A549 (cell line): ENCODE measurements at regions not wholly inside any gene's neighbourhood (a gene's known extent, or its start where the extent isn't known, plus 50 kb on each side); places are given as distances from the start of the nearest gene placed in this dataset.

Experiments used
- ATAC-seq, 2 experiments: fragments of 200-7000 bp in 1 of 2; fragments of >200 bp in 1 of 2; cut with Nextera tagmentation in 1 of 2; cut with Tn5 transposase in 1 of 2; 3 replicates each; pipeline versions ENCODE4 v1.8.0 to v1.9.1; 2018 to 2020; ENCODE audit warnings: mild to moderate bottlenecking in 1 of 2, moderate library complexity in 1 of 2
- CTCF ChIA-PET: fragments of 300-600 bp; sonication (Branson Sonifier 250); formaldehyde crosslinking; extraction: SDS; loops from one replicate; lab custom pipeline; 2021; ENCODE audit warnings: antibody characterized with exemption, inconsistent platforms; lab: Yijun Ruan, JAX
- POLR2A ChIA-PET: fragments of 350-600 bp; formaldehyde crosslinking; extraction: SDS; loops from one replicate; lab custom pipeline; 2021; ENCODE audit warnings: antibody characterized with exemption, inconsistent platforms; lab: Yijun Ruan, JAX
- DNase-seq, 2 experiments: peaks; one replicate each; pipeline versions ENCODE4 v3.0.0 to v3.0.0-alpha.2; 2011 to 2016; ENCODE audit warnings: low read depth in 1 of 2, low spot score in 1 of 2
- FAIRE-seq: peaks from 2 replicates; lab custom pipeline; 2011; peaks lifted over from hg19 to GRCh38; lab: Jason Lieb, UNC
- H3K27ac ChIP-seq, 2 experiments: fragments of >200 bp; sonication (Bioruptor Twin); formaldehyde crosslinking; 3 replicates each; pipeline ENCODE4 v1.5.1; 2016 to 2017
- H3K4me1 ChIP-seq: fragments of >200 bp; sonication (Bioruptor Twin); formaldehyde crosslinking; 3 replicates; pipeline ENCODE4 v1.6.1; 2016
- H3K4me2 ChIP-seq: fragments of >200 bp; sonication (Bioruptor Twin); formaldehyde crosslinking; 3 replicates; pipeline ENCODE4 v1.6.1; 2016
- H3K4me3 ChIP-seq: fragments of >200 bp; sonication (Bioruptor Twin); formaldehyde crosslinking; 3 replicates; pipeline ENCODE4 v1.5.1; 2016
- H3K9me3 ChIP-seq: fragments of >200 bp; sonication (Bioruptor Twin); formaldehyde crosslinking; 3 replicates; pipeline ENCODE4 v1.6.1; 2016
- CBX8 ChIP-seq: fragments of 200-600 bp; sonication (generic); IDR thresholded peaks from 2 replicates; pipeline ENCODE4 v1.6.1; 2016
- CHD2 ChIP-seq: fragments of 150-350 bp; IDR thresholded peaks from 2 replicates; pipeline ENCODE4 v1.6.1; 2014; ENCODE audit warnings: low read length; ENCODE audit not compliant: partially characterized antibody
- E2F6 ChIP-seq: IDR thresholded peaks from 2 replicates; pipeline ENCODE4 v1.6.1; 2012; ENCODE audit warnings: low read depth, borderline replicate concordance
- ELK1 ChIP-seq: fragments of 150-350 bp; IDR thresholded peaks from 2 replicates; pipeline ENCODE4 v1.6.1; 2014; ENCODE audit warnings: low read depth, mild to moderate bottlenecking, low read length
- EP300 ChIP-seq, 2 experiments: fragments of >200 bp; sonication (Bioruptor Twin); formaldehyde crosslinking; IDR thresholded peaks; 2 replicates in 1 of 2; 3 replicates in 1 of 2; pipeline ENCODE4 v1.6.1; 2016 to 2017
- GATA3 ChIP-seq: IDR thresholded peaks from 2 replicates; pipeline ENCODE4 v1.6.1; 2012; ENCODE audit warnings: borderline replicate concordance
- HDAC2 ChIP-seq: fragments of 200-600 bp; sonication (generic); IDR thresholded peaks from 2 replicates; pipeline ENCODE4 v1.6.1; 2016
- HES2 ChIP-seq: fragments of >200 bp; sonication (Bioruptor Twin); formaldehyde crosslinking; IDR thresholded peaks from 2 replicates; pipeline ENCODE4 v1.6.1; 2016
- HEYL ChIP-seq: fragments of 250-450 bp; sonication (Bioruptor Pico); IDR thresholded peaks from 2 replicates; pipeline ENCODE4 v1.8.0; 2021; ENCODE audit warnings: mild to moderate bottlenecking, moderate library complexity
- HOXB13 ChIP-seq: fragments of 250-450 bp; sonication (Bioruptor Pico); IDR thresholded peaks from 2 replicates; pipeline ENCODE4 v1.5.0; 2020; ENCODE audit warnings: low read depth, mild to moderate bottlenecking, moderate library complexity
- HOXB5 ChIP-seq: fragments of 250-450 bp; sonication (Bioruptor Pico); IDR thresholded peaks from 2 replicates; pipeline ENCODE4 v1.5.0; 2020; ENCODE audit warnings: mild to moderate bottlenecking, moderate library complexity
- JUNB ChIP-seq: fragments of >200 bp; sonication (Bioruptor Twin); formaldehyde crosslinking; IDR thresholded peaks from 2 replicates; pipeline ENCODE4 v1.6.1; 2016
- MYC ChIP-seq: IDR thresholded peaks from 2 replicates; pipeline ENCODE4 v1.6.1; 2012; ENCODE audit warnings: mild to moderate bottlenecking, inconsistent platforms, low read length, improper control_type of control experiment, borderline replicate concordance
- NFE2L2 ChIP-seq: fragments of 150-350 bp; conservative IDR thresholded peaks from 2 replicates; pipeline ENCODE4 v1.6.1; 2014; ENCODE audit warnings: low read length
- NPAS2 ChIP-seq: fragments of 250-450 bp; sonication (Bioruptor Pico); IDR thresholded peaks from 2 replicates; pipeline ENCODE4 v1.8.0; 2022; ENCODE audit warnings: mild to moderate bottlenecking, moderate library complexity, borderline replicate concordance
- NR3C1 ChIP-seq: fragments of >200 bp; sonication (Bioruptor Twin); formaldehyde crosslinking; IDR thresholded peaks from 3 replicates; pipeline ENCODE4 v1.6.1; 2017
- PBX3 ChIP-seq: IDR thresholded peaks from 2 replicates; pipeline ENCODE4 v1.6.1; 2012
- PHF8 ChIP-seq: fragments of 200-600 bp; sonication (generic); IDR thresholded peaks from 2 replicates; pipeline ENCODE4 v1.6.1; 2016; ENCODE audit warnings: low read depth, mild to moderate bottlenecking, antibody characterized with exemption, moderate library complexity, borderline replicate concordance
- POLR2A ChIP-seq: IDR thresholded peaks from 2 replicates; pipeline ENCODE4 v1.6.1; 2012; ENCODE audit warnings: mild to moderate bottlenecking, low read length
- POLR2AphosphoS2 ChIP-seq: conservative IDR thresholded peaks from 2 replicates; pipeline ENCODE4 v1.6.1; 2012; ENCODE audit warnings: low read length, improper control_type of control experiment, inconsistent platforms
- REST ChIP-seq: fragments of 200-600 bp; sonication (generic); IDR thresholded peaks from 2 replicates; pipeline ENCODE4 v1.6.1; 2016; ENCODE audit warnings: antibody characterized with exemption, mild to moderate bottlenecking, moderate library complexity
- RFX5 ChIP-seq: fragments of 450-650 bp; IDR thresholded peaks from 2 replicates; pipeline ENCODE4 v1.7.1; 2014; ENCODE audit warnings: antibody characterized with exemption, mild to moderate bottlenecking, moderate library complexity
- RNF2 ChIP-seq: fragments of 200-600 bp; sonication (generic); IDR thresholded peaks from 2 replicates; pipeline ENCODE4 v1.6.1; 2016; ENCODE audit warnings: low read depth, mild to moderate bottlenecking, antibody characterized with exemption, moderate library complexity, borderline replicate concordance
- SMC3 ChIP-seq: fragments of >200 bp; sonication (Bioruptor Twin); formaldehyde crosslinking; IDR thresholded peaks from 3 replicates; pipeline ENCODE4 v1.6.1; 2018; ENCODE audit warnings: inconsistent platforms
- SREBF2 ChIP-seq: fragments of 450-650 bp; IDR thresholded peaks from 2 replicates; pipeline ENCODE4 v1.6.1; 2014; ENCODE audit warnings: mild to moderate bottlenecking, moderate library complexity
- TFCP2L1 ChIP-seq: fragments of 250-450 bp; sonication (Bioruptor Pico); IDR thresholded peaks from 2 replicates; pipeline ENCODE4 v1.5.0; 2021; ENCODE audit warnings: mild to moderate bottlenecking
- TP53 ChIP-seq: fragments of 250-450 bp; sonication (Bioruptor Pico); IDR thresholded peaks from 2 replicates; pipeline ENCODE4 v1.5.0; 2021; ENCODE audit warnings: mild to moderate bottlenecking, moderate library complexity
- USF2 ChIP-seq: fragments of 450-650 bp; IDR thresholded peaks from 2 replicates; pipeline ENCODE4 v1.6.1; 2014; ENCODE audit warnings: antibody characterized with exemption
- ZSCAN20 ChIP-seq: fragments of 250-450 bp; sonication (Bioruptor Pico); IDR thresholded peaks from 2 replicates; pipeline ENCODE4 v1.8.0; 2022; ENCODE audit warnings: mild to moderate bottlenecking, moderate library complexity
- WGBS: methylation state at CpG from one replicate; pipeline ENCODE4 v1.1.6; 2017; ENCODE audit errors: missing lambda C conversion rate; 5-methylcytosine and 5-hydroxymethylcytosine counted together

- no peaks in the 10 kb centered on the region for H3K9me3 ChIP-seq
- H3K4me3 ChIP-seq = no peak overlapping the region
- H3K4me1 ChIP-seq = no peaks in the 10 kb centered on the region
- DNase-seq = no peak
- ChIA-PET POLR2A (no interaction called here), CTCF (no interaction called here)
- TF ChIP-seq TP53 (CRISPR knock-in tag) (no peak), POLR2AphosphoS2 (no peak), TFCP2L1 (CRISPR knock-in tag) (no peak), RNF2 (no peak), SMC3 (no peak), RFX5 (no peak), NFE2L2 (no peak), EP300 (IDR thresholded peaks at IDR 0.05) (no peak)
- H3K4me2 ChIP-seq = no peak overlapping the region
- FAIRE-seq = no peak
- H3K27ac ChIP-seq = no peak overlapping the region
- WGBS = 4% methylated on average over 5 of the region's 5 CpGs
- ATAC-seq = no peak
Observed at GRCh38 chr17:5669191-5669590, 84.9 kb upstream of the NLRP1 start.

- 62% methylated on average over 3 of the region's 3 CpGs for WGBS
- H3K4me2 ChIP-seq = no peak overlapping the region
- ChIA-PET POLR2A (no interaction called here), CTCF (interaction anchor here (0.6 to 1.2 kb wide), 2 partner anchors 34 to 817 kb away, joined by 3 read pairs; no protein-coding TSS in a partner anchor)
- no peak overlapping the region for H3K4me3 ChIP-seq
- DNase-seq (no peak), FAIRE-seq (no peak), ATAC-seq (no peak)
- TF ChIP-seq HDAC2 = no peak
- no peak for TF ChIP-seq POLR2AphosphoS2
- TF ChIP-seq CBX8 = no peak
- no peak for TF ChIP-seq HEYL (CRISPR knock-in tag)
- no peak for TF ChIP-seq JUNB
- TF ChIP-seq SREBF2 = no peak
- no peak for TF ChIP-seq HES2
- no peak for TF ChIP-seq PBX3
- TF ChIP-seq GATA3 = no peak
- TF ChIP-seq MYC = no peak
- no peak for TF ChIP-seq TFCP2L1 (CRISPR knock-in tag)
- TF ChIP-seq CHD2 = no peak
- no peak for TF ChIP-seq SMC3
- TF ChIP-seq POLR2A = no peak
- no peak for TF ChIP-seq REST
- no peaks in the 10 kb centered on the region for H3K9me3 ChIP-seq
- no peak overlapping the region for H3K27ac ChIP-seq
- H3K4me1 ChIP-seq = no peaks in the 10 kb centered on the region
Observed at GRCh38 chr17:5672141-5672540, 87.8 kb upstream of the NLRP1 start.

GRCh38 chr17:5672815-5673430 is 88.6 kb upstream of the NLRP1 start:
- Histone ChIP-seq H3K4me1 (no peaks in the 10 kb centered on the region), H3K27ac (no peak overlapping the region), H3K4me3 (no peak overlapping the region), H3K9me3 (no peaks in the 10 kb centered on the region), H3K4me2 (no peak overlapping the region)
- DNase-seq (no peak), ATAC-seq (no peak), FAIRE-seq (no peak)
- ChIA-PET CTCF (interaction anchor here (0.6 kb wide), 1 partner anchor 816 kb away, joined by 3 read pairs; no protein-coding TSS in a partner anchor), POLR2A (no interaction called here)
- TF ChIP-seq NPAS2 = no peak
- TF ChIP-seq ZSCAN20 = no peak
- TF ChIP-seq TP53 (CRISPR knock-in tag) = no peak
- no peak for TF ChIP-seq E2F6
- no peak for TF ChIP-seq NR3C1
- no peak for TF ChIP-seq USF2
- TF ChIP-seq ELK1 = no peak
- no peak for TF ChIP-seq PHF8
- TF ChIP-seq CHD2 = no peak
- no peak for TF ChIP-seq CBX8
- no peak for TF ChIP-seq HOXB13 (CRISPR knock-in tag)
- TF ChIP-seq NFE2L2 = no peak
- TF ChIP-seq HOXB5 (CRISPR knock-in tag) = no peak
- WGBS = 22% methylated on average over 5 of the region's 5 CpGs
